ENCODE measurements at regions not wholly inside any gene's neighbourhood (a gene's known extent, or its start where the extent isn't known, plus 50 kb on each side); places are given as distances from the start of the nearest gene placed in this dataset.
"Not testable (repeated sequence)": the region's sequence is repeated elsewhere in the genome, so short reads cannot be mapped to it uniquely, and the experiment has no call there.

GRCh38 chr9:117775591-117775990 is 71.4 kb downstream of the TLR4 start:
- FAIRE-seq, result no peak

DNA sequence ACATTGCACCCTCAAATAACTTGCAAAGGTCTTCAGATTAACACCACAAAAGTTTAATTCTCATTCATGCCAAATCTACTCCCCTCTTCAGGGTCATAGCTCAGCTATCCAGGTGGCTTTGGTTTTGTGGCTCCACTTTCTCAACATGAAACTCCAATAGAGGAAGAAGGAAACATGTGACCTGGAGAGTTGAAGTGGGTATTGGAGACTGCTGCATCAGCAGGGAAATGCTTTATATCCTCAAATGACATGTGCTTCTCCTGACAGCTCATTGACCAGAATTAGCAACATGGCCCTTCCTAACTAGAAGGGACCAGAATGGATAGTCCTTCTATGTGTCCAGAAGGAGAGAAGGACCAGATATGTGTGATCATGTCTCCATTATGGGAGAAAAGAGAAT is 73.6 kb downstream of the TLR4 start:
- FAIRE-seq, result no peak

DNA sequence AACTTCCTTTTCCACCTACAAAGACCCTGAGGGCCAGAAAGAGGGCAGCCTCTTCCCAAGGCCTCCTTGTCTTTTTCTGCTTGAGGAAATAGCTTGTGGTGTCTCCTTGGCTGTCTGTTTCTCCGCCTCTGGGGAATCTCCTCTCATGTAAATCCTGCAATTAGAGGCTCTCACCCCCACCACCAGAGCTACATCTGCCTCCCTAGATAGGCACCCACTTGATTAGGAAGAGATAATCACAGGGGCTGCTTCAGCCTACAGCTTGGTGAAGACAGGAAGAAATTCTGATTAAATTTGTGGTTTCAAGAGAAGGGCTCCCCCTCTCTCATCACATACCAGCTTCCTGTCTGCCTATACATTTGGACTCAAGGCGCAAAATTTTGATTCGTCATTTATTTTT is 75.6 kb downstream of the TLR4 start:
- FAIRE-seq, result no peak

GRCh38 chr9:117782931-117783788 is 79.0 kb downstream of the TLR4 start:
- peak; percentile 81 for FAIRE-seq

DNA sequence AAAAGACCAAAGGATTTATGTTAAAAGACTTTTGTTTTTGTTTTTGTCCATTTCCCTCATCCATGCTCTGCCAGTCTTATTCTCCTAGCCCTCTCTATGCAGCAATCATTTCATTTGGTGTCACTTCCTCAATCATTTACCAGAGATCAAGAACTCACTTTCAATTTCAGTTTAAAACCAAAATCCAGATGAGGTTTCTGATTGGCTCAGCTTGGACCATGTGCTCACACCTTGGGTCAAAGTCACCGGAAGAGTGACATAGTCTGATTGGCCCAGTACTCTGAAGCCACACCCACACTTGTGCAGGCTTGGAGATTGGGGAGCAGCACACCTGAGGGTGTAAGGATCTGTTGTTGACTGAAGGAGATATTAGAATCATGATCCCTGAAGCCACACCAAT is 79.6 kb downstream of the TLR4 start:
- no peak for FAIRE-seq

DNA sequence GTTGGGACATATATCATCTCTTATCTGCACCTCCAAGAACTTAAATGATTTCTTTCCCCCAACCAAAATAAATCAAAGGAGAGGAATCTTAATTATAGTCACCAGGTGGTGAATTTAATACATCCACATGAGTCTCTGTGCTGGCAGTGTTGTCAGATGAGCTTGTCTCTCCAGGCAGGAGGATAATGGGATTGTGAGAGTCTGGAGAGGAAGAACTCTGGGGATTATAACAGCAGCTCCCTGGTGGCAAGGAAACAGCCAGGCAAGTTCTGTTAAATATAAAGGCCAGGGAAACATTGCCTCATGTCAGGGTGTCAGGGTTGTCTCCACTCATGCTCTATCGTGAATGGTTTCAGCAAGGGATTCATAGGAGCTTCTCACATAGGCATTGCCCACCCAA is 80.8 kb downstream of the TLR4 start:
- no peak for FAIRE-seq

DNA sequence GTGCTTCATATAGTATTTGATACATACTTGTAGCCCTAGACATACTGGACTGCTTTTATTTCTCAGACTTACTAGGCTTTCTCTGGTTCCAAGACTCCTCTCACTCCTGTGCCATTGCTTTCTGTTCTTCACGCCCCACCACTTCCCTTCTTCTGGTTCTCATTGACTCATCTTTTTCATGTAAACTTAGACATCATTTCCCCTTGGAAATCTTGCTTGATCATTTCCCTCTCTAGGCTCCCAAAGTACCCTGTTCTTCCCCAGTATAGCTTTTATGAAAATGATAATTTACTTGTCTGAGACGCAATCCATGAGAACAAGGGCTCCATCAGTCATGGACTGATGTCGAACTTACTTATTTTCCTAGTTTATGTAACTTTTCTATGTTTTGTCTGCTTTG is 83.5 kb downstream of the TLR4 start:
- no peak for FAIRE-seq

DNA sequence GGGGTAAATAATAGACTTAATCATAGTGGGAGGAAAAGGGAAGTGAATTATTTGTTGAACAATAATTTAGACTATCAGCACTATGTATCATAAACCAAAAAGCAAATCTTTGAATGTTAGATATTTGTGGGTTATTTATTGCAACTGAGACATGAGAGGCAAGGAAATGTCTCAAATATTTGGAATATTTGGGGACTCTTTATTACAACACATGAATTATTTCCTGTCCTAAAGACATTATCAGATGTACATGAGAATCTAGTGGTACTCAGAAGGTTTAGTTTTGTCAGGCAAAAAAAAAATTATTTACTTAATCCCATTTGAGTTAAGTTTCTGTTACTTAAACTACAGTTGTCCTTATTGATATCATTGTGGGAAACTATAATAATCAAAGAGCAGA is 91.1 kb downstream of the TLR4 start:
- FAIRE-seq, result no peak

- FAIRE-seq, result no peak
Measured at GRCh38 chr9:117796681-117797080, 92.5 kb downstream of the TLR4 start.

DNA sequence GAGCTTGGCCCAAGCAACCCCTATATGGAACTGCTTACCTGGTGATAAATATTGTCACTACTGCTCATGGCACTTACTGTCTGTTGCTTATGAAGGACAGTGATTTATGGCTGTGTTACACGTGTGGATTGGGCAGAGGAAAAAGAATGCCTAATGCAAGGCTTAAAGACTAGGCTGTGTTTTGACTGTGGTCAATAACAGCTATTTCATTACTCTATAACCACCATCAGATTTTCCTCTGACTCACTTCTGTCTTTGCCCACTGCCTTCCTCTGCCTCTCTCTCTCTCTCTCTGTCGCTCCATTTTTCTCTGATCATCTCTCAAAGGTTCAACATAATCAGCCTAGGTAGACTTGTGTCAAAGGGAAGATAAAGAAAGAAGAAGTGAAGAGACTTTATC is 96.2 kb downstream of the TLR4 start:
- no peak for FAIRE-seq

DNA sequence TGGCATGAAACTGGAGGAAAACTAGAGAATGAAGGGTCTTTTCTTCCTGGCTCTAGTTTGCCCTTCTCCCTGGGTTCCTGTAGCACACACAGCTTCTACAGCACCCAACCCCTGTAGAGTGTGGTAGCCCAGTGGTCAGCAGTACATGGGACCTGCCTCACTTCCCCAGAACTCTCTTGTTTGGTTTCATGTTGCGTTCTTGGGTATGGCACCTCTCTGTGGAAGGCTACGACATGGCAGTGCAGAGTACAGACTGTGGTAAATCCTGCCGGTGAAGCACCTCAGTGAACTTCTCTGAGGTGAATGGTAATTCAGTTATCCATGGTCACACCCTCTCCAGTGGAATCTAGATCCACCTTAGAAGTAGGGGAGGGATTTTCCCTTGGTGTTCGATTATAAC is 105.5 kb downstream of the TLR4 start:
- FAIRE-seq, result no peak

DNA sequence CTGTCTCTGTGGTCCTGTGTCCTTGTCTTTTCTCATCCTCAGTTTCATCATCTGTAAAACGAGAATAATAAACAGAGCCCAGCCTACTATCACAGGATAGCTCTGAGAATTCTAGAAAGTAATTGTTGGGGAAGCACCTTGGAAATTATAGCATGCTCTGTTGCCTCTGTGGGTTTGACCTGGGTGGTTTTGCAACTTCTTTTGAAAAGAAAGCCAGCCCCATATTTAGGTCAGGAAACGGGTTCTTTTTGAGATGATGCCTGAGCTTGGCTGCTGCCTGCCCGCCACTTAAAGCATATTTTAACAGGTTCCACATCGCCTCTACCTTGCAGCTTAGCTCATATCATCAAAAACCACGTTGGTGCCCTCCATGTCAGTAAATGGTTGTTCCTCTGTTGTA is 111.1 kb downstream of the TLR4 start:
- no peak for FAIRE-seq

GRCh38 chr9:117815948-117816347 is 111.7 kb downstream of the TLR4 start:
- FAIRE-seq, result no peak

- FAIRE-seq, result no peak
Measured at GRCh38 chr9:117821954-117822353, 117.8 kb downstream of the TLR4 start.

DNA sequence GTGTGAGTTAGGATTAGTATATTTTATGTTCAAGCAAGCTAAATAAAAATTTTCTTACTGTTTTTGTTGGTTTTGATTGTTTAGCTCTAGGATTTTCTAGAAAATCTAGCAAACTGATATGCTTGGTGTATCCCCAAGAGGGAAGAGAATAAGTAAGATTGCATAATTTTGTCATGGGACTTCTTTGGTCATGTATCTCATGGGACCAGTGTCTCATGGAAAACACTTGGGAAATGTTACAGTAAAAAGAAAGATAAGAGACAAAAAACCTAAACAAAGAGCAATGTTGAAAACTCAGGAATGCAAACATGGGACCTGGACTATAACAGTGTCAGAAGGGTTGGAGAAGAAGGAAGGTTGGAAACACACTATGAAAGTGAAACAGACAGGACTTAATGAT is 119.4 kb downstream of the TLR4 start:
- no peak for FAIRE-seq

GRCh38 chr9:117825609-117826347 is 121.6 kb downstream of the TLR4 start:
- no peak for FAIRE-seq

DNA sequence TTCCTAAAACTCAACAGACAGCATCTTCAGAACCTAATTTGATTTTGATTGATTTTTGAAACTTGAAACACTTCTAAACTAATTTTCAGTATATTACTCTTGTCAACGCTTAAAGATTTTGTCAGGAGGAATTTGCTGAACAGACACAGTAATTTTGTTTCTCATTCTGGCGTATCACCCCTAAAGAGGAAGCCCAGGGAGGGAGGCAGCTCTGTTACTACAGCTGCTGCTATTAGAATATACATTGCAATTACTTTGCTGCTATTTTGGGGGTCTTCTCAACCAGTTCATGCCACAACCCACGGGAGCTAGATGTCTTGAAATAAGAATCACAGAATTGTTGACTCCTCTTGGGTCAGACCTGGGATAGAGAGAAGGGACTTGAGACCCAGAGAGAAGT is 122.6 kb downstream of the TLR4 start:
- no peak for FAIRE-seq

GRCh38 chr9:117827456-117827855 is 123.3 kb downstream of the TLR4 start:
- no peak for FAIRE-seq

GRCh38 chr9:117828466-117828865 is 124.3 kb downstream of the TLR4 start:
- FAIRE-seq, result no peak

- no peak for FAIRE-seq
Measured at GRCh38 chr9:117835798-117836197, 131.6 kb downstream of the TLR4 start.

DNA sequence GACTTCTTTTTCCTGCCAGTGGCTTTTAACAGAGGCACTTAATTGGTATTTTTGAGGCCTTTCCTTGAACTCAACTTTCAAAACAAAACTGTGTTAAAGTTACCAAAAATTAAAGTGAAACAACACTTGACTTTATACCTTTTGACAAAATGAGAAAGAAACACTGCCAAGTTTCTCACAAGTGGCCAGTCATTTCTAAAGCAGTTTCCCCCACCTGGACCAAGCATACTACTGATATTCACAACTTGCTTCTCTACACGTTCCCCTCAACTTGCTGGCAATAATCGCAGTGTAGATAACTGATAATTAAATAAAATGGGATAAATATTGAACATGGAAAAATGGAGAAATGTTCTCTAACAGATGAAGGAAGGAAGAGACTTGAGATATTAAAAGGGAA is 135.7 kb downstream of the TLR4 start:
- no peak for FAIRE-seq

- FAIRE-seq, result not testable (repeated sequence)
Measured at GRCh38 chr9:117851836-117852461, 147.7 kb downstream of the TLR4 start.

GRCh38 chr9:117858561-117858960 is 154.4 kb downstream of the TLR4 start:
- FAIRE-seq, result no peak

DNA sequence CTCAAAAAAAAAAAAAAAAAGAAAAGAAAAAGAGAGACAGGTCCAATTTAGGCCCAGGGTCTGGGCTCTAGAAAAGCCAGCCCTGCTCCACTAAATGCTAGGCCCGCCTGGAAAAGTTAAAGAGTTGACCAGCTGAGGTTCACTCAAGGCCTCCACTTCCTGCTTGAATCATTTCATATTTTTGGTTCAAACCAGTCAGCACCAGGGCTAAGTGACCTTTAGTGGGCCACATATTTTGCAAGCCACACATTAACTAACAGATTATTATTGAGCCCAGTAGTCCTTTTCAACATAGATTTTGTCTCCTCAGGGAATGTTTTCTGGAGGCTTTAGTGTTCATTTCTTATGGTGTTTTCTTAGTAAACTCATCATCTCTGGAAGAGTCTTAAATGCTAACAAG is 156.6 kb downstream of the TLR4 start:
- no peak for FAIRE-seq
